ENCODE measurements at regions not wholly inside any gene's neighbourhood (a gene's known extent, or its start where the extent isn't known, plus 50 kb on each side); places are given as distances from the start of the nearest gene placed in this dataset.

DNA sequence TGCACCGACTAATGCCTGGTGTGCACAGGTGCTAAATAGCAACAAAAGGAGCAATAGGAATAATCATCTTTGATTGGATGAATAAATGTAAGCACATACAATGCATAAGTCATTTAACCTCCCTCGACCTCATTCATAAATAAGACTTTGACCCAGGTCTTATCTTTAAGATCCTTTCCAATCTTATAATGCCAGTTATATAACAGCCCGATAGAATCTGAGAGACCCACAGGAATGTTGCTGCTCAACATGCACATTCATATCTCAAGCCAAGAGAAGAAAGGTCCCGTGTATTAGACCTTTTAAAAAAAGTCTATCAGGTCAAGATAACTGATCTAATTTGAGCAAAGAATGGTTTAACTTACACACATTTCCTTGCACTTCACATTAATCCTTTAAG, 146.8 kb upstream of the SOX9 start:
- H3K27ac ChIP-seq (ENCODE audit: low read depth, low read length): no peak overlapping the region
- H3K4me1 ChIP-seq (ENCODE audit: control insufficient read depth, insufficient read depth, low read length): no peaks in the 10 kb centered on the region
- H3K9ac ChIP-seq (ENCODE audit: low read depth, low read length): no peak overlapping the region
- no peaks in the 10 kb centered on the region for H3K27me3 ChIP-seq (ENCODE audit: control insufficient read depth, insufficient read depth, low read length)
- H3K9me3 ChIP-seq (ENCODE audit: control insufficient read depth, insufficient read depth, low read length): no peaks in the 10 kb centered on the region
- H3K36me3 ChIP-seq (ENCODE audit: control insufficient read depth, insufficient read depth, low read length): no peaks in the 10 kb centered on the region
- H3K4me3 ChIP-seq (ENCODE audit: low read depth, low read length): no peak overlapping the region

GRCh38 chr17:71975331-71975801, 145.5 kb upstream of the SOX9 start:
- H3K4me1 ChIP-seq (ENCODE audit: control insufficient read depth, insufficient read depth, low read length): no peaks in the 10 kb centered on the region
- H3K9me3 ChIP-seq (ENCODE audit: control insufficient read depth, insufficient read depth, low read length): no peaks in the 10 kb centered on the region
- H3K4me3 ChIP-seq (ENCODE audit: low read depth, low read length): no peak overlapping the region
- no peak overlapping the region for H3K27ac ChIP-seq (ENCODE audit: low read depth, low read length)
- no peak overlapping the region for H3K9ac ChIP-seq (ENCODE audit: low read depth, low read length)
- H3K27me3 ChIP-seq (ENCODE audit: control insufficient read depth, insufficient read depth, low read length): no peaks in the 10 kb centered on the region
- no peaks in the 10 kb centered on the region for H3K36me3 ChIP-seq (ENCODE audit: control insufficient read depth, insufficient read depth, low read length)

DNA sequence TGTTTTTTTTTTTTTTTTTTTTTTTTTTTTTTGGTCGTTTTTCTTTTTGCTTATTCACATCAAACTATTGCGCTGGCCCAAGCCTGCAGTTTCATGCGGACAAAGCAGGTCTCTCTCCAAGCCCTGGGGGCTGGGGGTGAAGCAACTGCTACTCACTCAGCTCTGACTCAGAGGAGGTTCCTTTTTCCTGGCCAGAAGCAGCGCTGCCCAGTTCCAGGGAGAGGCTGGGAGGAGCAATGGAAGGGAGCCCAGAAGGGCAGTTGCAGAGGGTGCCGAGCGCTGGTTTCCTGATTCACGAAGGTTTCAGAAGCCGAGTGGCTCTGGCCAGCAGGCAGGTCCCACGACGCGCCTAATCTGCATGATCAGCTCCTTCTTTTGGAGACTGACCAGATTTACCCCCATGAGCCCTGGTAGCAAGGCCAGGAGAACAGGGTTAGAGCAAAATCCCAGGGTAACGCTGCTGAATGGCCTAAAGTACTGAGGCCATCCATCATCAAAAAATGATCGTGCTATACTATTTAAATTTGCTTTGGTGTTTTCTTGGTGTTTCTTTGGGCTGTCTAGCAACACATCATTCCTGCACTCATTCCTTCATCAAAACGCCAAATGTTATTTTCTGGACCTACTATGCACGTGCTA, 144.7 kb upstream of the SOX9 start:
- Histone ChIP-seq H3K4me3 (ENCODE audit: low read depth, low read length) (no peak overlapping the region), H3K27ac (ENCODE audit: low read depth, low read length) (no peak overlapping the region), H3K9me3 (ENCODE audit: control insufficient read depth, insufficient read depth, low read length) (no peaks in the 10 kb centered on the region), H3K4me1 (ENCODE audit: control insufficient read depth, insufficient read depth, low read length) (no peaks in the 10 kb centered on the region), H3K36me3 (ENCODE audit: control insufficient read depth, insufficient read depth, low read length) (no peaks in the 10 kb centered on the region), H3K27me3 (ENCODE audit: control insufficient read depth, insufficient read depth, low read length) (no peaks in the 10 kb centered on the region), H3K9ac (ENCODE audit: low read depth, low read length) (no peak overlapping the region)

GRCh38 chr17:71978435-71978834, 142.4 kb upstream of the SOX9 start:
- Histone ChIP-seq H3K27ac (ENCODE audit: low read depth, low read length) (no peak overlapping the region), H3K36me3 (ENCODE audit: control insufficient read depth, insufficient read depth, low read length) (no peaks in the 10 kb centered on the region), H3K4me1 (ENCODE audit: control insufficient read depth, insufficient read depth, low read length) (no peaks in the 10 kb centered on the region), H3K4me3 (ENCODE audit: low read depth, low read length) (no peak overlapping the region), H3K27me3 (ENCODE audit: control insufficient read depth, insufficient read depth, low read length) (no peaks in the 10 kb centered on the region), H3K9ac (ENCODE audit: low read depth, low read length) (no peak overlapping the region), H3K9me3 (ENCODE audit: control insufficient read depth, insufficient read depth, low read length) (no peaks in the 10 kb centered on the region)

DNA sequence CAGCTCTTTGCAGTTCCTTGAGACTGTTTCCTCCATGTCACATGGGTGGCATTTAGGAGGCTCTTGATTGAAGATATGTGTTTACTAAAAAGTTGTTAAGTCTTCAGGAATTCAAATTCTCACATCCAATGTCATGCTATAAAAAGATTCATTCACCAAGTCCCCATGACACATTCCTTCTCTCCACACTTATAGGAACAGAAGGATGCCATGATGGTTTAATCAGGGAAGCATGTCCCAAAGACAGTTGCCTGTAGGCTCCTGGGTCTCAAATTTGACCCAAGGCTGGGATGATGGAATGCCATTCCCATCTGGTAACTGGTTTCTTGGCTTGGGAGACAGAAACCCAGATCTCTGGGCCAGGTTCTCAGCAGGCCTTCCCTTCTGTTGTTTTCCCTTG, 140.6 kb upstream of the SOX9 start:
- no peak overlapping the region for H3K4me3 ChIP-seq (ENCODE audit: low read depth, low read length)
- no peak overlapping the region for H3K9ac ChIP-seq (ENCODE audit: low read depth, low read length)
- H3K9me3 ChIP-seq (ENCODE audit: control insufficient read depth, insufficient read depth, low read length): no peaks in the 10 kb centered on the region
- H3K27ac ChIP-seq (ENCODE audit: low read depth, low read length): no peak overlapping the region
- no peaks in the 10 kb centered on the region for H3K27me3 ChIP-seq (ENCODE audit: control insufficient read depth, insufficient read depth, low read length)
- H3K4me1 ChIP-seq (ENCODE audit: control insufficient read depth, insufficient read depth, low read length): no peaks in the 10 kb centered on the region
- no peaks in the 10 kb centered on the region for H3K36me3 ChIP-seq (ENCODE audit: control insufficient read depth, insufficient read depth, low read length)

- no peak overlapping the region for H3K4me3 ChIP-seq (ENCODE audit: low read depth, low read length)
- H3K9me3 ChIP-seq (ENCODE audit: control insufficient read depth, insufficient read depth, low read length): no peaks in the 10 kb centered on the region
- no peaks in the 10 kb centered on the region for H3K4me1 ChIP-seq (ENCODE audit: control insufficient read depth, insufficient read depth, low read length)
- H3K27ac ChIP-seq (ENCODE audit: low read depth, low read length): no peak overlapping the region
- H3K27me3 ChIP-seq (ENCODE audit: control insufficient read depth, insufficient read depth, low read length): no peaks in the 10 kb centered on the region
- no peak overlapping the region for H3K9ac ChIP-seq (ENCODE audit: low read depth, low read length)
- H3K36me3 ChIP-seq (ENCODE audit: control insufficient read depth, insufficient read depth, low read length): no peaks in the 10 kb centered on the region
Measured at GRCh38 chr17:71983828-71984227, 137.0 kb upstream of the SOX9 start.

DNA sequence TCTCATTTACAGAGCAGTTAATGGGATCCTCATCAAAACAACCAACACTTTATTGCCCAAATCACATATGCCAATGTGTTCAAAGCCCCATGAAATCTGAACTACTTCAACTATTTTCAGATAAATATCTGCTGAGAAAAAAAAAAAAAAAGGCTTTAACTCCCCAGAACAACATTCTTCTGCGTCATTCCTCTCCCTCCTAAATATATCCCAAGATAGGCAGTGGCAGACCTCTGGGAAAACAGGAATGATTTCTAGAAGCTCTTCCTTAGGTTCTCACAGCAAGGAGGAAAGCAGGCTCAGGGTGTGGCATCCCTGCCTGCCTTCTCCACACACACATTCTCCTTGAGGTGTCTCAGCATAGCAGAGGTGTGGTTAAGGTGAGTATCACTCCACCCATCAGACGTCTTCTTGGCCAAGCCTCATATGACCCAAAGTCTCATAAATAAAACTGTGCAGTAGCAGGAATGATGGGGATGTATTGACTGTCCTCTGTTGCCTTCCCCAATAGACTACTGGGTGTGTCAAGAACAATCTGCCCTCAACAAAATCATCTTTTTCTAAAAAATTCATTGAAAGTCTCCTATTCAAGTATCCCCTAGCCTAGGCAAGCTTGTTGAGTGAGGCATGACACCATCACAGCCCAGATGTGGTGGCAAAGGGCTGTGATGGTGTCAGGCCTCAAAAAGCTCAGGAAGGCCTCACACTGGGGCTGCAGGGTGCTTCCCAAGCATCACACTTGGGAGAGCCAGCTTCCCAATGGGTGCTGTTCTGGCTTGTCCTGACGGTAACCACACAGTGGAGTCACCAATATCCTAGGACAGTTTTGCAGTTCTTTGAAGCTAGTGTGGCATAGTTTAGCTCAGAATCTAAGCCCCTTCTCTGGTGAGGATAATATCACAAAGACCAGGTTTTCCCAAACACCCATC, 135.4 kb upstream of the SOX9 start:
- H3K36me3 ChIP-seq (ENCODE audit: control insufficient read depth, insufficient read depth, low read length): no peaks in the 10 kb centered on the region
- no peak overlapping the region for H3K4me3 ChIP-seq (ENCODE audit: low read depth, low read length)
- no peak overlapping the region for H3K27ac ChIP-seq (ENCODE audit: low read depth, low read length)
- H3K9me3 ChIP-seq (ENCODE audit: control insufficient read depth, insufficient read depth, low read length): no peaks in the 10 kb centered on the region
- H3K9ac ChIP-seq (ENCODE audit: low read depth, low read length): no peak overlapping the region
- no peaks in the 10 kb centered on the region for H3K4me1 ChIP-seq (ENCODE audit: control insufficient read depth, insufficient read depth, low read length)
- no peaks in the 10 kb centered on the region for H3K27me3 ChIP-seq (ENCODE audit: control insufficient read depth, insufficient read depth, low read length)

GRCh38 chr17:71986886-71987285, 133.9 kb upstream of the SOX9 start:
- Histone ChIP-seq H3K27ac (ENCODE audit: low read depth, low read length) (no peak overlapping the region), H3K9me3 (ENCODE audit: control insufficient read depth, insufficient read depth, low read length) (no peaks in the 10 kb centered on the region), H3K27me3 (ENCODE audit: control insufficient read depth, insufficient read depth, low read length) (no peaks in the 10 kb centered on the region), H3K36me3 (ENCODE audit: control insufficient read depth, insufficient read depth, low read length) (no peaks in the 10 kb centered on the region), H3K4me1 (ENCODE audit: control insufficient read depth, insufficient read depth, low read length) (no peaks in the 10 kb centered on the region), H3K4me3 (ENCODE audit: low read depth, low read length) (no peak overlapping the region), H3K9ac (ENCODE audit: low read depth, low read length) (no peak overlapping the region)

GRCh38 chr17:71987634-71988033, 133.2 kb upstream of the SOX9 start:
- no peak overlapping the region for H3K9ac ChIP-seq (ENCODE audit: low read depth, low read length)
- H3K36me3 ChIP-seq (ENCODE audit: control insufficient read depth, insufficient read depth, low read length): no peaks in the 10 kb centered on the region
- no peak overlapping the region for H3K27ac ChIP-seq (ENCODE audit: low read depth, low read length)
- H3K4me3 ChIP-seq (ENCODE audit: low read depth, low read length): no peak overlapping the region
- no peaks in the 10 kb centered on the region for H3K27me3 ChIP-seq (ENCODE audit: control insufficient read depth, insufficient read depth, low read length)
- no peaks in the 10 kb centered on the region for H3K4me1 ChIP-seq (ENCODE audit: control insufficient read depth, insufficient read depth, low read length)
- H3K9me3 ChIP-seq (ENCODE audit: control insufficient read depth, insufficient read depth, low read length): no peaks in the 10 kb centered on the region

- Histone ChIP-seq H3K4me3 (ENCODE audit: low read depth, low read length) (no peak overlapping the region), H3K27ac (ENCODE audit: low read depth, low read length) (no peak overlapping the region), H3K9ac (ENCODE audit: low read depth, low read length) (no peak overlapping the region), H3K27me3 (ENCODE audit: control insufficient read depth, insufficient read depth, low read length) (no peaks in the 10 kb centered on the region), H3K4me1 (ENCODE audit: control insufficient read depth, insufficient read depth, low read length) (no peaks in the 10 kb centered on the region), H3K36me3 (ENCODE audit: control insufficient read depth, insufficient read depth, low read length) (no peaks in the 10 kb centered on the region), H3K9me3 (ENCODE audit: control insufficient read depth, insufficient read depth, low read length) (no peaks in the 10 kb centered on the region)
Measured at GRCh38 chr17:71989117-71989516, 131.7 kb upstream of the SOX9 start.

GRCh38 chr17:71993363-71993762, 127.5 kb upstream of the SOX9 start:
- Histone ChIP-seq H3K4me1 (ENCODE audit: control insufficient read depth, insufficient read depth, low read length) (no peaks in the 10 kb centered on the region), H3K4me3 (ENCODE audit: low read depth, low read length) (no peak overlapping the region), H3K9me3 (ENCODE audit: control insufficient read depth, insufficient read depth, low read length) (no peaks in the 10 kb centered on the region), H3K27ac (ENCODE audit: low read depth, low read length) (no peak overlapping the region), H3K9ac (ENCODE audit: low read depth, low read length) (no peak overlapping the region), H3K36me3 (ENCODE audit: control insufficient read depth, insufficient read depth, low read length) (no peaks in the 10 kb centered on the region), H3K27me3 (ENCODE audit: control insufficient read depth, insufficient read depth, low read length) (no peaks in the 10 kb centered on the region)

Data from HUES48 (cell line).